ENCODE measurements at regions not wholly inside any gene's neighbourhood (a gene's known extent, or its start where the extent isn't known, plus 50 kb on each side); places are given as distances from the start of the nearest gene placed in this dataset.

- TF ChIP-seq POLR2A (IDR thresholded peaks at IDR 0.05; ENCODE audit: extremely low read depth, insufficient read length) (no peak), MYC (IDR thresholded peaks at IDR 0.05; ENCODE audit: low read depth, low read length) (no peak)
- TF ChIP-seq, protein P1, sequence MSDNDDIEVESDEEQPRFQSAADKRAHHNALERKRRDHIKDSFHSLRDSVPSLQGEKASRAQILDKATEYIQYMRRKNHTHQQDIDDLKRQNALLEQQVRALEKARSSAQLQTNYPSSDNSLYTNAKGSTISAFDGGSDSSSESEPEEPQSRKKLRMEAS (IDR thresholded peaks at IDR 0.05; ENCODE audit: low read depth, low read length): no peak
- TF ChIP-seq, protein P2, sequence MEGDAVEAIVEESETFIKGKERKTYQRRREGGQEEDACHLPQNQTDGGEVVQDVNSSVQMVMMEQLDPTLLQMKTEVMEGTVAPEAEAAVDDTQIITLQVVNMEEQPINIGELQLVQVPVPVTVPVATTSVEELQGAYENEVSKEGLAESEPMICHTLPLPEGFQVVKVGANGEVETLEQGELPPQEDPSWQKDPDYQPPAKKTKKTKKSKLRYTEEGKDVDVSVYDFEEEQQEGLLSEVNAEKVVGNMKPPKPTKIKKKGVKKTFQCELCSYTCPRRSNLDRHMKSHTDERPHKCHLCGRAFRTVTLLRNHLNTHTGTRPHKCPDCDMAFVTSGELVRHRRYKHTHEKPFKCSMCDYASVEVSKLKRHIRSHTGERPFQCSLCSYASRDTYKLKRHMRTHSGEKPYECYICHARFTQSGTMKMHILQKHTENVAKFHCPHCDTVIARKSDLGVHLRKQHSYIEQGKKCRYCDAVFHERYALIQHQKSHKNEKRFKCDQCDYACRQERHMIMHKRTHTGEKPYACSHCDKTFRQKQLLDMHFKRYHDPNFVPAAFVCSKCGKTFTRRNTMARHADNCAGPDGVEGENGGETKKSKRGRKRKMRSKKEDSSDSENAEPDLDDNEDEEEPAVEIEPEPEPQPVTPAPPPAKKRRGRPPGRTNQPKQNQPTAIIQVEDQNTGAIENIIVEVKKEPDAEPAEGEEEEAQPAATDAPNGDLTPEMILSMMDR (IDR thresholded peaks at IDR 0.05; ENCODE audit: low read depth, low read length): no peak
- no peak for DNase-seq (ENCODE audit: low read depth)
- no peak overlapping the region for H3K4me3 ChIP-seq (ENCODE audit: low read depth, low read length)
Measured at GRCh38 chrX:100479329-100479728, 69.3 kb upstream of the PCDH19 start.

DNA sequence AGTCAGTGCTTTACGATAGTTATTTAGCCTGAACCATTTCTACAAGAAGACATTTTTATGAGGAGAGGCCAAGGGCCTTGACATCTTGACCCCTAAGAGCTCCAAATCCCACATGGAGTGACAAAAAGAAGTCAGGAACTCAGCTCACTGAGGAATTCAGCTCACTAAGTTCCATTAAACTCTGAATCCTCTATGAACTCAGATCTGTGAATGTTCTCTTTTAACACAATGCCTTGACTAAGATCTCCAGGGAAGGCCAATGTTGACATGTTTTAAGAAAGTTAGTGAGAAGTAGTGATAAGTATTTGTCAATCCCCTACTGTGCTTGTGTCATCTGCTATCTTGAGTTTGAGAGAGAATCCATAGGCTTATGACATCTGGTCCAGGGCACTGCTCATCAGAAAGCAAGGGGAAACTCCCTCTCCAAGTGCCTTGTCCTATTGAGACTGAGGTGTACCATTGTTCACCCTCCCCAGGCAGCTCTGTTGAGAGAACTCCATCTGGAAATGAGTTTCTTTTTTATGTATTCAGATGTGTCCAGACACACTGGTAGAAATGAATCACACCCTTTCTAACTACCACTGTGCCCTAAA lies 68.7 kb upstream of the PCDH19 start:
- DNase-seq (ENCODE audit: low read depth): no peak
- TF ChIP-seq, protein P2 (IDR thresholded peaks at IDR 0.05; ENCODE audit: low read depth, low read length): no peak
- no peak for TF ChIP-seq MYC (IDR thresholded peaks at IDR 0.05; ENCODE audit: low read depth, low read length)
- TF ChIP-seq, protein P1 (IDR thresholded peaks at IDR 0.05; ENCODE audit: low read depth, low read length): no peak
- no peak overlapping the region for H3K4me3 ChIP-seq (ENCODE audit: low read depth, low read length)

- no peak for TF ChIP-seq POLR2A (IDR thresholded peaks at IDR 0.05; ENCODE audit: extremely low read depth, insufficient read length)
- TF ChIP-seq, protein P1 (IDR thresholded peaks at IDR 0.05; ENCODE audit: low read depth, low read length): no peak
- TF ChIP-seq, protein P2 (IDR thresholded peaks at IDR 0.05; ENCODE audit: low read depth, low read length): no peak
- TF ChIP-seq MYC (IDR thresholded peaks at IDR 0.05; ENCODE audit: low read depth, low read length): no peak
- DNase-seq (ENCODE audit: low read depth): no peak
- H3K4me3 ChIP-seq (ENCODE audit: low read depth, low read length): no peak overlapping the region
Measured at GRCh38 chrX:100477958-100478357, 67.9 kb upstream of the PCDH19 start.

DNA sequence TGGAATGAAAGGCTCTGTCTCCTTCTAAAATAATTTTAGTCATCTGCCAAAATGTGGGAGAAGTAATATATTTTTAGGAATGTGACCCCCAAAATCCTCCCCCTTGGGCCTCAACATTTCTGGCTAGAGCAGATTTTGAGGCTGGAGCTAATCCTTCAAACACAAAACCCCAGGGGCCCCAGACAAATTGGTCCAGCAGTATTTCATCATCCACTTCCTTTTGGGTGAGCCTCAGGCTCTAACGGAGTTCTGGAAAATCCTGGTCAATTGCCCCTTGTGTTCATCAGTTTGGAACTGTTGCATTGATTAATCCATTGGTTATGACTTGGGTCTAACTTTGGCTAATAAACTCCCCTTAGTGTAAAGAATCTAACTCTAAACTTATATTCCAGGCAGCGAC lies 67.4 kb upstream of the PCDH19 start:
- no peak for TF ChIP-seq POLR2A (IDR thresholded peaks at IDR 0.05; ENCODE audit: extremely low read depth, insufficient read length)
- TF ChIP-seq, protein P1 (IDR thresholded peaks at IDR 0.05; ENCODE audit: low read depth, low read length): no peak
- TF ChIP-seq, protein P2 (IDR thresholded peaks at IDR 0.05; ENCODE audit: low read depth, low read length): no peak
- no peak overlapping the region for H3K4me3 ChIP-seq (ENCODE audit: low read depth, low read length)
- DNase-seq (ENCODE audit: low read depth): no peak
